Astrocyte of the cerebellum (primary cell): ENCODE measurements at regions not wholly inside any gene's neighbourhood (a gene's known extent, or its start where the extent isn't known, plus 50 kb on each side); places are given as distances from the start of the nearest gene placed in this dataset.

ENCODE experiments used
- DNase-seq: peaks from one replicate; pipeline ENCODE4 v3.0.0-alpha.2; 2011; ENCODE audit warnings: low read depth
- H3K4me3 ChIP-seq: 2 replicates; pipeline ENCODE4 v1.5.1; 2011; ENCODE audit warnings: mild to moderate bottlenecking, low read depth, low read length, moderate library complexity
- CTCF ChIP-seq: IDR thresholded peaks from 2 replicates; pipeline ENCODE4 v1.5.1; 2012; ENCODE audit warnings: low read length, low read depth, moderate library complexity, mild to moderate bottlenecking; ENCODE audit errors: missing control alignments
- in situ Hi-C: cut with HindIII; loops from 2 replicates; pipeline ENCODE4 v1.10.0; 2017; ENCODE audit warnings: low sequenced_read_pairs

- TF ChIP-seq CTCF = no peak
- in situ Hi-C loops = no loop called here
- H3K4me3 ChIP-seq = no peak overlapping the region
- DNase-seq = no peak
These were observed 216.8 kb downstream of the GJA1 start for GRCh38 chr6:121652223-121652622.

- no peak for TF ChIP-seq CTCF
- in situ Hi-C loops = no loop called here
- H3K4me3 ChIP-seq = no peak overlapping the region
- no peak for DNase-seq
These were observed 217.5 kb downstream of the GJA1 start for GRCh38 chr6:121652726-121653623.

- no peak for TF ChIP-seq CTCF
- in situ Hi-C loops = no loop called here
- DNase-seq = no peak
- no peak overlapping the region for H3K4me3 ChIP-seq
These were observed 218.2 kb downstream of the GJA1 start for GRCh38 chr6:121653624-121654008.

GRCh38 chr6:121657972-121658371 lies 222.5 kb downstream of the GJA1 start:
- H3K4me3 ChIP-seq = no peak overlapping the region
- DNase-seq = no peak
- TF ChIP-seq CTCF = no peak
- in situ Hi-C loops = no loop called here

- DNase-seq = no peak
- in situ Hi-C loops = no loop called here
- TF ChIP-seq CTCF = no peak
- no peak overlapping the region for H3K4me3 ChIP-seq
These were observed 224.8 kb downstream of the GJA1 start for GRCh38 chr6:121660277-121660676.

- in situ Hi-C loops = no loop called here
- no peak for DNase-seq
- H3K4me3 ChIP-seq = no peak overlapping the region
- no peak for TF ChIP-seq CTCF
These were observed 227.9 kb downstream of the GJA1 start for GRCh38 chr6:121663292-121663810.
